K562 (cell line): ENCODE measurements at regions not wholly inside any gene's neighbourhood (a gene's known extent, or its start where the extent isn't known, plus 50 kb on each side); places are given as distances from the start of the nearest gene placed in this dataset.

Experiments
- ATAC-seq: fragments of 200-7000 bp; cut with Tn5 transposase; 3 replicates; pipeline ENCODE4 v1.9.1; 2020; ENCODE audit warnings: moderate library complexity
- BruUV-seq: library from RNA; stranded (reverse); fragments of 400-500 nt; replicated peaks from 2 replicates; lab custom pipeline; 2021; lab: Mats Ljungman, UMichigan
- CTCF ChIA-PET: fragments of 300-600 bp; formaldehyde crosslinking; extraction: SDS; loops from one replicate; lab custom pipeline; 2021; ENCODE audit warnings: low intra/inter-chr PET ratio; lab: Yijun Ruan, JAX
- POLR2A ChIA-PET: fragments of 300-600, 350-650 bp; sonication (Branson Sonifier 250); formaldehyde crosslinking; extraction: SDS; loops from one replicate; lab custom pipeline; 2021; ENCODE audit warnings: antibody characterized with exemption, inconsistent platforms; lab: Yijun Ruan, JAX
- DNase-seq, 4 experiments: peaks; one replicate each; pipeline versions ENCODE4 v3.0.0 to v3.0.0-alpha.2; 2011 to 2018; ENCODE audit warnings: low spot score in 3 of 4, mixed read lengths in 3 of 4; ENCODE audit errors: extremely low read depth in 1 of 4
- FAIRE-seq: peaks from 2 replicates; lab custom pipeline; 2011; peaks lifted over from hg19 to GRCh38; lab: Jason Lieb, UNC
- H2AFZ ChIP-seq: 2 replicates; pipeline ENCODE4 v1.6.0; 2011; ENCODE audit warnings: low read depth, low read length, control low read depth, inconsistent platforms
- H3K27ac ChIP-seq: fragments of 200-600 bp; 3 replicates; pipeline ENCODE4 v1.8.0; 2011; ENCODE audit warnings: low read depth, mild to moderate bottlenecking, control low read depth, inconsistent platforms, low read length, moderate library complexity, mixed read lengths; ENCODE audit errors: extremely low read depth
- H3K27me3 ChIP-seq, 2 experiments: fragments of 300-600 bp in 1 of 2; 2 replicates in 1 of 2; 3 replicates in 1 of 2; pipeline versions ENCODE4 v1.6.0 to v1.8.0; 2011; ENCODE audit warnings: inconsistent platforms in 2 of 2, low read length in 2 of 2, mild to moderate bottlenecking in 1 of 2, mixed read lengths in 1 of 2, moderate library complexity in 1 of 2; ENCODE audit not compliant: control insufficient read depth in 2 of 2, insufficient read depth in 2 of 2
- H3K36me3 ChIP-seq: fragments of 300-600 bp; 3 replicates; pipeline ENCODE4 v1.8.0; 2011; ENCODE audit warnings: mild to moderate bottlenecking, low read length, inconsistent platforms; ENCODE audit not compliant: control insufficient read depth, insufficient read depth
- H3K4me1 ChIP-seq, 2 experiments: fragments of 200-600 bp in 1 of 2; replicated peaks in 1 of 2; 2 replicates in 1 of 2; 3 replicates in 1 of 2; pipeline versions ENCODE4 v1.5.1 to v1.8.0; 2011; ENCODE audit warnings: inconsistent platforms in 2 of 2, low read length in 2 of 2, mild to moderate bottlenecking in 1 of 2, mixed read lengths in 1 of 2, moderate library complexity in 1 of 2; ENCODE audit not compliant: control insufficient read depth in 2 of 2, insufficient read depth in 2 of 2
- H3K4me2 ChIP-seq: 2 replicates; pipeline ENCODE4 v1.6.1; 2011; ENCODE audit warnings: low read length, control low read depth, inconsistent platforms, mixed read lengths; ENCODE audit not compliant: insufficient read depth
- H3K4me3 ChIP-seq: fragments of 200-600 bp; sonication (generic), shearing (Covaris generic); 2 replicates; pipeline ENCODE4 v1.5.1; 2016; ENCODE audit warnings: control low read depth, inconsistent platforms
- H3K79me2 ChIP-seq: fragments of 200-600 bp; 3 replicates; pipeline ENCODE4 v1.8.0; 2011; ENCODE audit warnings: low read length, inconsistent platforms; ENCODE audit not compliant: control insufficient read depth, insufficient read depth
- H3K9ac ChIP-seq, 2 experiments: 2 replicates each; pipeline versions ENCODE4 v1.6.0 to v1.6.1; 2011; ENCODE audit warnings: low read depth in 2 of 2, low read length in 2 of 2, control low read depth in 1 of 2, inconsistent platforms in 1 of 2, mild to moderate bottlenecking in 1 of 2, mixed read lengths in 1 of 2; ENCODE audit not compliant: insufficient read depth in 1 of 2
- H3K9me1 ChIP-seq: one replicate; pipeline ENCODE4 v1.6.0; 2011; ENCODE audit warnings: inconsistent platforms, mild to moderate bottlenecking, low read length, moderate library complexity; ENCODE audit not compliant: control insufficient read depth, insufficient read depth
- H3K9me3 ChIP-seq: replicated peaks from 2 replicates; pipeline ENCODE4 v1.5.1; 2011; ENCODE audit warnings: low read depth, low read length, inconsistent platforms; ENCODE audit not compliant: control insufficient read depth, insufficient read depth
- H4K20me1 ChIP-seq: replicated peaks from 2 replicates; pipeline ENCODE4 v1.6.1; 2011; ENCODE audit warnings: low read length, inconsistent platforms, mixed read lengths; ENCODE audit not compliant: control insufficient read depth, insufficient read depth
- E4F1 ChIP-seq: fragments of 250-450 bp; sonication (Bioruptor Pico); IDR thresholded peaks from 2 replicates; pipeline ENCODE4 v1.5.0; 2021; ENCODE audit warnings: mild to moderate bottlenecking, borderline replicate concordance
- MEF2D ChIP-seq: conservative IDR thresholded peaks from 2 replicates; pipeline ENCODE4 v1.6.1; 2016; ENCODE audit warnings: low read depth, missing genetic modification characterization, missing compliant biosample characterization
- MTF1 ChIP-seq: fragments of 250-450 bp; sonication (Bioruptor Pico); IDR thresholded peaks from 2 replicates; pipeline ENCODE4 v1.9.0; 2021; ENCODE audit warnings: moderate library complexity, mild to moderate bottlenecking, inconsistent platforms, borderline replicate concordance
- TBL1XR1 ChIP-seq, 2 experiments: IDR thresholded peaks; 2 replicates each; pipeline ENCODE4 v1.6.1; 2012; ENCODE audit warnings: improper control_type of control experiment in 2 of 2, low read length in 2 of 2, mild to moderate bottlenecking in 1 of 2
- TEAD1 ChIP-seq, 2 experiments: fragments of 450-650 bp in 1 of 2; sonication (generic) in 1 of 2; formaldehyde crosslinking; IDR thresholded peaks; 2 replicates each; pipeline versions ENCODE4 v1.4.0 to v1.8.0; 2020 to 2022; ENCODE audit warnings: mild to moderate bottlenecking in 2 of 2, missing genetic modification reagents in 1 of 2
- U2AF1 ChIP-seq: fragments of 200-400 bp; formaldehyde crosslinking; optimal IDR thresholded peaks from 2 replicates; pipeline ENCODE3; 2017; ENCODE audit warnings: mild to moderate bottlenecking, low read depth, low read length, moderate library complexity
- ZNF384 ChIP-seq: IDR thresholded peaks from 2 replicates; pipeline ENCODE4 v1.6.1; 2012; ENCODE audit warnings: low read depth, low read length, improper control_type of control experiment
- ZNF778 ChIP-seq: fragments of 450-650 bp; formaldehyde crosslinking; IDR thresholded peaks from 2 replicates; pipeline ENCODE4 v1.4.0; 2020; ENCODE audit warnings: mild to moderate bottlenecking, moderate library complexity
- WGBS: fragments of 100-300 bp; shearing (Covaris generic); methylation state at CpG from one replicate; pipeline ENCODE4 v1.1.6; 2016; ENCODE audit warnings: low coverage, mixed read lengths; ENCODE audit not compliant: insufficient coverage; ENCODE audit errors: missing lambda C conversion rate; 5-methylcytosine and 5-hydroxymethylcytosine counted together
- in situ Hi-C: fragments of 300-500 bp; cut with MboI; formaldehyde crosslinking; loops from 4 replicates; pipeline ENCODE4 v1.15.0; 2018; ENCODE audit warnings: inconsistent platforms, mixed read lengths
- intact Hi-C: fragments of 100-400 bp; cut with micrococcal nuclease; formaldehyde crosslinking; loops from 2 replicates; pipeline ENCODE4 v1.14.2; 2022

- TF ChIP-seq TBL1XR1 (IDR thresholded peaks at IDR 0.05; ENCODE audit: low read length in 2 of 2) (no peak), U2AF1 (no peak)
Observed at GRCh38 chr11:130617001-130617400, 168.6 kb downstream of the ADAMTS15 start (continued).

GRCh38 chr11:130620548-130620947 is 172.1 kb downstream of the ADAMTS15 start:
- intact Hi-C loops (no loop called here), in situ Hi-C loops (no loop called here)
- Histone ChIP-seq H3K9ac (no peak overlapping the region), H3K36me3 (no peaks in the 10 kb centered on the region), H3K9me3 (no peaks in the 10 kb centered on the region), H4K20me1 (no peaks in the 10 kb centered on the region), H3K9me1 (no peaks in the 10 kb centered on the region), H3K27me3 (no peaks in the 10 kb centered on the region), H3K4me2 (no peak overlapping the region), H2AFZ (no peak overlapping the region), H3K4me1 (no peaks in the 10 kb centered on the region), H3K27ac (no peak overlapping the region), H3K4me3 (no peak overlapping the region), H3K79me2 (no peaks in the 10 kb centered on the region)
- WGBS = 1% methylated on average over 4 of the region's 4 CpGs
- ATAC-seq (no peak), FAIRE-seq (no peak), DNase-seq (no peak)
- ChIA-PET CTCF (interaction anchor here (1.1 kb wide), 1 partner anchor 186 kb away, joined by 3 read pairs; no protein-coding TSS in a partner anchor), POLR2A (no interaction called here)
- BruUV-seq = no TSS peak
- TF ChIP-seq TEAD1 (CRISPR knock-in tag; IDR thresholded peaks at IDR 0.05) = no peak
- no peak for TF ChIP-seq MTF1 (CRISPR knock-in tag)
- TF ChIP-seq ZNF384 = no peak
- TF ChIP-seq ZNF778 = no peak
- TF ChIP-seq E4F1 (CRISPR knock-in tag) = no peak
- TF ChIP-seq MEF2D (tag) = no peak
